HuH-7.5 (cell line): ENCODE measurements at regions not wholly inside any gene's neighbourhood (a gene's known extent, or its start where the extent isn't known, plus 50 kb on each side); places are given as distances from the start of the nearest gene placed in this dataset.

Experiments used
- DNase-seq: peaks from one replicate; pipeline ENCODE4 v3.0.0; 2011; ENCODE audit warnings: low spot score

DNA sequence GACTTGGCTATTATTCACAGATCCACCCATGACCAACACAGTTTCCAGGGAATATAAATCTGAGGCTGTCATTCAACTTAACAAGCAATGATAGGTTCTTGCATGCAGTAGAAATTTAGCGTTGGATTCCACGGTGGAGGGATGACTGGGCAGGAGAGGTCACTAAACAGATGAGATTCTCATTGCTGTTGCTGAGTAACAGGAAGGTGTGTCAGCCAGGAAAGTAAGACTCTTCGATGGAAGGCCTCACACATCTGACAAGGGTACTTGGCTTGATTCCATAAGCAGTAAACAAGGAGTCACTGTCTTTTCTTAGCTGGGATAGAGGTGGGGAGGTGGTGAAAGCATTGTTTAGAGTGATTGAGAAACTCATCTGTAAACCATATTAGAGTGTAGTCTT, 1152.0 kb downstream of the SORCS3 start:
- DNase-seq: no peak

DNA sequence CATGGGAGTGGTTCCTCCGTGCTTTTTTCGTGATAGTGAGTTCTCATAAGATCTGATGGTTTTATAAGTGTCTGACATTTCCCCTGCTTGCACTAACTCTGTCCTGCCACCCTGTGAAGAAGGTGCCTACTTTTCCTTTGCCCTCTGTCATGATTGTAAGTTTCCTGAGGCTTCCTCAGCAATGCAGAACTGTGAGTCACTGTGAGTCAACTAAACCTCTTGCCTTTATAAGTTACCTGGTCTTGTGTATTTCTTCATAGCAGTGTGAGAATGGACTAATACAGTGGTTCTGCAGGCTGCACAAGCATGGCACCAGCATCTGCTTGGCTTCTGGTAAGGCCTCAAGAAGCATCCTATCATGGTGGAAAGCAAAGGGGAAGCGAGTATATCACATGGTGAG, 1144.6 kb downstream of the SORCS3 start:
- no peak for DNase-seq

DNA sequence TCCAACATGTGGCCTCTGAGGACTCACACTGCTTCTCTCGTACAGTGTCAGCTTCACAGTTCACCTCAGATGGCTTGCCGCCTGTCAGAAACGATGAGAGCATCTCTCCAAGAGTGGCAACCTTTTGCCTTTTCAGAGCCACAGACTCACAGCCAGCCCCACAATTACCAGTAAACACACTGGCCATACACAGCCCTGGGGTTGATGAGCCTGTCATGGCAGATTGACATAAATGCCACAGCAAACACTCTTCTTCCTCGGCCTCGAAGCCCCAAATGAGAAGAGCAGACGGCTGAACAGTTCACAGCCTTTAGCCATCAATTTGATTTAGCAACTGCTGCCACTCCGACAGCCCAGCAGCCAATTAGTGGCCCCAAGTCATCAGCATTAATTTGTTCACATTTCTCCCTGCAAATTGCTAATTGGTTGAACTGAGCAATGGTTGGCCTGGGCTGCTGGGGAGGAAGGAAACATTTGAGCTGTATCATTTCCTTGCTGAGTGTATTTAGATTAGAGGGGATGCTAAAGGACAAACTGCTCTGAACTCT, 1142.9 kb downstream of the SORCS3 start:
- no peak for DNase-seq

DNA sequence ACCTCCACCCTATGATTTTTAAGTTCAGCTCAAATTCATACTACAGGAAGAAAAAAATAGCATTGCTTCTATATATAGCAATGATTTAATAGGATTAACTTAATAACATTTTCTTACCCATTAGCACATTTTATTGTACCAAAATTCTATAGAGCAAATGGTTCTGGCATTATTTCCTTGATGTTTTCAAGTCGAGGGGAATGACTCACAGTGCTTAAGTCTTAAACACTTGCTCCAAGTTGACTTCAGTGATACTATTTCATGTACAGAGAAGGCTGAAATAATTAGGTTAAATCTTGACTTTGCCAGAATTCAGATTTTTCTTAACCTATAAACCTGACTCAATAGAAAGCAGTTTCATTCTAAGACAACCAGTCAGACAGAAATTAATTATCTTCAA, 1133.8 kb downstream of the SORCS3 start:
- DNase-seq: no peak

DNA sequence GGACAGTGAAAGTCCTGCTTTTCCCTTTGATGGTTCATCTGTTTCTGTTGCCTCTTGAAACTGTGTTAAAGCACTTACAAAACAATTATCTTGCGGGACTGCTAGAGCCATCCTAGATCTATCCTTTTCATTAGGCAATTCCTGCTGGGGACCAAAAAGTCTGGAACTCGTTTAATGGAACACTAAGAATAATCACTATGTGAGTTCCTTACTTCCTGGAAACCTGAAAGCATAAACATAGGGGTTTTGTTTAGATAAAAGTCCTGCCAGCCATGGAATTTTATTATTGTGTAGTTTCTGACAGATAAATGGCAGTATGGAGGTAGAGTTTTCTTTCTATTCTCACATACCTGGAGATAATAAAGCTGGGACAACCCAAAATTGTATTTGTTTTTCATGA, 1133.3 kb downstream of the SORCS3 start:
- DNase-seq: no peak

DNA sequence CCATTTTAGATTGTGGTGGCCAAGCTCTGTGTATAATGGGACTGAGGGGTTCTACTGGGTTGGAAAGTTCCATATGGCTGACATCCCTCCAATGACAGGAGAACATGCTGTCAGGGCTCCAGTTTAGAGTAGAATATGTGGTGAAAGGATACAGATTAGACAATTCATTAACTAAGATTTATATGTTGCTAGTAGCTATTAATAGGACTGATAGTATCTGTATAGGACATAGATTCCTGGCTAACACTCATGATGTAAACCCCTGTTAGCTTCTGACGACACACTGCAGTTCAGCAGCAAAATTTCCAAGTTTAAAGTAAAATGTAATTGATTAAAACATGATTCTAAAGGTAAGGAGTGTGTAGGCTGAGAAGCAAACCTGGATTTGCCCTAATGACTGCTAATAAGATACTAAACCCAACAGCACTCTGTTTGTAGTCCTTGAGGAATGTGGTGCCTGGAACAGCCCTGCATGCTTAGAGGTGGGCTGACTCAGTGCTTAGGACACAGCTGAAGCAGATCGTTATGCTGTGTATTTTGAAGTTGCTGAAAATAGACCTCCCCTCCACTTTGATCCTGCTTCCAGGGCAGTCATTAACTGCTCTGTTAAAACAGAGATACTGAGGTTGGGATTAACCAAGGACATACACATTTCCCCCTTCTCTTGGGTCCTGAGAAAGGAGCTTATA, 1129.6 kb downstream of the SORCS3 start:
- DNase-seq: no peak

DNA sequence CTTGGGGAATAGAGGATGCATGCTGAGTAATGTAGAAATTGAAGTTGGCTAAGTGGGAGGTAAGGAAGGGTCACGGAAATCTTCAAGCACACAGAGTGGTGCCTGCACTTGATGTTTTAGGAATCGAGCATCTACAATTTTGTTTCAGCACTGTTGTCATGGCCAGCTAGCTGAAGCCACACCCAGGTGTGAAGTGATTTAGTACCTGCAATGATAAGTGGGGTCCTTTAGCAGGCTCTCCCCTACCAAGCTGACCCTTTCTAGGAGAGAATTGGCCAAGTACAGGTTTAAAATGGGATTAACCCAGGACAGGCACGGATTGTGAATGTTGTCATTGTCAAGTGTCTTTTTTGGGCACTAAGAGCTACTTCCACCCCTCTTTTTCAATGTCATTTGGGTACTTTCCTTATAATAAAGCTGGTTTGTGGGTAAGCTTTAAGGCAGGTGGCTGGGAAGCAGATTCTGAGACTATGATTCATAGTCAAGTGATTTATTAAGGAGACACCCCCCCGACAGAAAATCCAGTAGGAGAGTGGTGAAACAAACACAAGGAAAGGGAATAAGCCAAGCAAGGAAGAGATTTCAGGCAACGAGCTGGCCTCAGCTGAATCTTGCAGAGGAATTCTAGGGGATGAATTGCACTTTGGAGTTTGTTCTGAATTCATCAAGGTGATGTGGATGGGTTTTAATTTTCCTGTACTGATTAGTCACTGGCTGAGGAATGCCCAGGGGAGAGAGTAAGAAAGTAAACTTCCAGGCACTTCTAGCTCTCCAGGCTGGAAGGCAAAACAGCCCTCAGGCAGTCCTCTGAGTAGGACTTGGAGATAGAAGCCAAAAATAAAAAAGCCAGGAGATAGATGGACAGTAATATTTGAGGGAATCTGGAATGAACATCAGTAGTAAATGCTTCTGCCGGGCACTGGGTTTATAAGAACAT, 1128.4 kb downstream of the SORCS3 start:
- DNase-seq: no peak

DNA sequence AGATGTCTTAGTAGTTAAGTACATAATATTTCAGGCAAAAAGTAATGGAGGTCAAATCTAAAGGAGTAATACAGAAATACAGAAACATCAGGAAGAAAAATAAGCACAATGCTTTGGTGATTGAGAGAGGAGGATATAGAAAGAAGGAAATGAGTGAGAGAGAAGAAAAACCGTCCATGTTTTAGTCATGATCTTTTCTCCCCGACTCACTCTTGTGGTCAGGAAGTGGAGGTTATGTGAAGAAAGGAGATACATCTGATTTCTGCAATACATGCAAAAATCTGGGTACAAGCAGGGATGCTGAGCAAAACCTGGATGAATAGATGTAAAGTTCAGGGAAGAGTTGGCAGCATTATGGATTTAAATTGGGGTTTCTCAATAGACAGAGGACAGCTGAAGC, 1122.5 kb downstream of the SORCS3 start:
- no peak for DNase-seq

DNA sequence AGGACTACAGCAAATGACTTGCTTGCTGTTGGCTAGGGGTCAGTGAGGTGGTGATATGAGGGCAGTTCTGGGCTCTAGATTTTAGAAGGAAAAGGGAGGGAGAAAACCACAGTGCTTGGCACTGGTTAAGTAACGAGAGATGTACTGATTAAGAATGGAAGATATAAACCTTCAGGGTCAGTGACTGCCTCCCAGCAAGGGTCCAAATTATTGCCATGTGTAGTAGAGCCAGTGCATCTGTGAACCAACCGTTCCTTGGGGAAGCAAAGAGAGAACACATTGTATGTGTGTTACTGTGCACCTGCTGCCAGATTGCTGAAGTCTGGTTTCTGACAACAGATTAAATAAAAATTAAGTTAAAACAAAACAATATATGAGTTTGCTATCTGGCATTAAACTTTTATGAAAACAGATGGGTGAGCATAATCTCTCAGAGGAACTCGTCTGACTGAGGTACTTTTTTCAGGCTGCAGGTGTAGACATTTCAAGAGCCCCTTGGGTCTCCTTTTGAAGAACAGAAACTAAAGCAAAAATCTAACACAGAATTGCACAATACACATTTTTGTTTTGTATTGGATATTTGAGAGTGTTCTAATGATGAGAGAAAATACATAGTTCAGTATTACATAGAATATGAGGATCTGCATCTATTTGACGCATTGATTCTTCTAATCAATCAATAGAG, 1120.6 kb downstream of the SORCS3 start:
- no peak for DNase-seq

DNA sequence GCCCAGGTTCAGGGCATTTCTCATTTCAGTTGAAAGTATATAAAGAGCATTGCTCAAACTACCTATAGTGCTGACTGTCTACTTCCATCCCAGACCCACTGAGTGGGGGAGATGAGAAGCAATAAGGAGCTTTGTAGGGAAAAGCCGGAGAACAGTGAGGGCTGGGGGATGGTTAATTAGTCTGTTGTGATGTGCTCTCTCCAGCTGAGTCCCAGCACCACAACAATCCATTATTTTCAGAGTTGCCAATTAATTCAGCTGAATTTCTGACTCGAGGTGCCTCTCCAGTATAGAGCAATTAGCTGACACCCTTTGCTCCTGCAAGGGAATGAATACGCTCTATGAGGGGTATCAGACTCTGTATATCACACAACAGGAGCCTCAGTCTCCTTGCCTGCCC, 1118.6 kb downstream of the SORCS3 start:
- DNase-seq: no peak

DNA sequence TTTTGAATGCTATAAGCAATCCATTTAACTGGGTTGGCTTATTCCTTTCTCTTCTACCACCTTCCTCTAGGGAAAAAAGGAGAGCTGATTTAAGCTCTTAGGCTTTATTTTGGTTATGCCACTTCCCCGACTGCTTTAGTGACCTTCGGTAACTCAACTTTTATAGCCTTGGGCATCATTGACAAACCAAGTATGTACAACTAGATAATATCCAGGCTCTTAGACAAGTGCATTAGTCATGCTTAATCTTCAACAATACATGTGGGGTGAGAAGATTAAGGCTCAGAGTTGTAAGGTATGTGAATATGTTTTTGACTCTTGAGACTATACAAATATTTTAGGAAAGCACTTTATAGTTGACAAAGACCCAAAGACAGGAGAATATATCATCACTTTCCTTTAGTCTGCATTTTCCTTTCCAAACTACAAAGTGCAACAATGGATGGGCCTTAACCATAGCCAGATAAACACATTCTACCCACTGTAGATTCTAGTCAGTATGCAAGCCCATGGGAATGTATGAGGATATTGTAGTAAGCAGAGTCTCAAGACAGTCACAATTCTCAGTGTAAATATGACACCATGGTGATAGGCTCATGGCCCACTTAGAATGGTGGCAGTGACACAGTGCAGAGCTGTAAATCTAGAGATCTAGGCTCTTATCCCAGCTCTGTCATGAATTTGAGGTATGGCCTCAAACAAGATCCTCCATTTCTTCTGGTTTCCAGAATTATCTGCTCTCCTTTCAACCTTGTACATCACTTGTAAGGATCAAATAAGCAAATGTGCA, 1117.3 kb downstream of the SORCS3 start:
- no peak for DNase-seq

DNA sequence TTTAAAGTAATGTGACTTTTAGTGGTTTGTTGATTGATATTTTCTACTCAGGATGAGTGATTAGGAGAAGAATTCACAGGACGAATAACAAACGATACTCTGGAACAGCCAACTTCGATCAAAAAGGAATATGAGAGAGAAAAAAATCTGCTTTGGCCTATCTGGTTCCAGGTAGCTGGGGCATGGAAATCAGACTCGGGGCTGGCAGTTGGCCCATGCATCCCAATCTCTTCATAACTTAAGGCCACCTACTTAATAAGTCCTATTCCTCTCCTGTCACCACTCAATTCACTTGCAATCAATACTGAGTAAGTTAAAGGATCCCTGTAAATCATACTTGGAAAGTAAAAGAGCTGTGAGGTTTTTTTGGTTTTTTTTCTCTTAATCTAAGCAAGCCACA, 1116.2 kb downstream of the SORCS3 start:
- DNase-seq: no peak

DNA sequence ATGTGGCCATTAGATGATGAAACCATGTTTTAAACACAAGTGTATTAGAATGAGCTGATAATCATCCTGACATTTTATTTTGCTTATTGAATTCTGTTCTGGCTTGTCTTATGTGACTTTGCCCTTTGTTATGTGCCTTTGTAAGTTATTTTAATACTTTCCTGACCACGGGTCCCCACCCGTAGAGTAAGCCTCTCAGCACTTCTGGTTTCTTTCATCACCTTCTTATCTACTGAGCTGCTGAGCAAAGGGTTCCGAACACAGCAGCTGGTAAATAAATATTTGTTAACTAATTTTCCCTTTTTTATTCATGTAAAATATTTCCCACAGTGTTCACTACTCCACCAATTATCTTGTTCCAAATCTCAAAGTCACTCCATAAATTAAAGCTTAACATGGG, 1115.3 kb downstream of the SORCS3 start:
- DNase-seq: no peak

DNA sequence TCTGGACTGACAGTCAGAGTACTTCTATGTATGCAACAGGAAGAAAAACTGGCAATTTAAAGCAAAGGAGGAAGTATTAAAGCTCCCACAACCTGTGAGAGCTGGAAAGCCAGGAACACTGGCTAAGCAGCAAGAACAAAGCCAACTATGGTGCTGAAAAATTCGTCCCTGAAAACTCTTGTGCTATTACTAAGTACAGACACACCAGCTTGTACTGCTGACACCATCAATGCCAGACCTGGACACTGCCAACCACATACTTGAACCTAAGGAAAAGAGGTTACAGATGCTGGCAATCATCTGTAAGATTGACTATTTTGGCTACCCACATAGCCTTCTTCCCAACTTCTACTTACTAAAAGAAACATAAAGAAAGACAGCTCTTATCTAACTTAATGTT, 1110.6 kb downstream of the SORCS3 start:
- DNase-seq: no peak

DNA sequence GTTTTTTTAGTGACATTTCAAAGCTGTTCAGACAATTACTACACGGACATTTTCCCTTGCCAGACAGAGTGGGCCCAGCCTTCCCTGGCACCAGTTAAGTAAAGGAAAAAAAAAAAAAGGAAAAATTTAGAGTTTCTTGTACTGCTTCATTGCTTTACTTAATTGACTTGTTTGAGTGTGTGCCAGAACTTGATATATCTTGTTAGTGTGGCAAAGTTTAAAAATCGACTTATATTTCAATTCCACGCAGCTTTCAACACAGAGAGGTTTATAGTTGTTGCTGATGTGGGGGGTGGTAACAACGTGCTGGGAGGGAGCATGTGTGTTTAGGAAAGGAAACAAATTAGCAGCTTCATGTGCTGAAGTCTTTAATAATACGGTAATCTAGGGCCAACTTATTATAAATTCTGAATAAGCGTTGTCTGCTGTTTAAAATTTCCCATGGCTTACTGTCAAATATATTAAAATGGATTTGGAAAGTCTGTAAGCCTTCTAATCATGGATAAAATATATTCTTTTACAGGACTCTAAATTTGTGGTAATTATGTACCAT, 1104.6 kb downstream of the SORCS3 start:
- DNase-seq: no peak

DNA sequence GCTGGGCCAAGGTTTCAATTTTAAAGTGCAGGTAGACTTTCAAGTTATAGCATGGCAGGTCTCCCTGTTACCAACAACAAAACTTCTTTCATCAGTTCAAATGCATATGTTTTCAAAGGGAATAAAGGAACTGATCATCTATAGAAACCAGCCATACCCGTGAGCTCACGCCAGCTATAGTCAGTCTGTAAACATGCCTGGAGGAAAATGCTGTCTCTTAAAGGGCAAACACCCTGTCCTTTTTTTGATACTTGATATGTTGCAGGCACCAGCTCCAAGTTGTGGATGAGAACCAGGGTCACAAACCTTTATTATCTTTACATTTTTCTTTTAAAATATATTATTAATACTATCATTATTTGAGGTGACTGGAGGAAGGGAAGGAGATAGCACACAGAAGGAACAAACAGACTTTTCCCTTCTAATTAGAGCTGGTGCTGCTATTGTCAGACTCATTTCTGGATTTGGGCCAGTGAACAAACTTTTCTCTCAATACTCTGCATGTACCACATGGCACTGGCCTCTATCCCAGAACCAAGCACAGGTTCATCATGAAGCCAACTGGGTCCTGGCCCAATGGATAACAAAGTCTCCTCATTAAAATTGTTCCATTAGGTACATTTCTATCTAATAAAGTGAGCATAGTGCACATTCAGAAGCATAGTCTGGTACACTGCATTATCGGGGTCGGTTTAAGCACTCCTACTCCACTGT, 1102.4 kb downstream of the SORCS3 start:
- DNase-seq: no peak

DNA sequence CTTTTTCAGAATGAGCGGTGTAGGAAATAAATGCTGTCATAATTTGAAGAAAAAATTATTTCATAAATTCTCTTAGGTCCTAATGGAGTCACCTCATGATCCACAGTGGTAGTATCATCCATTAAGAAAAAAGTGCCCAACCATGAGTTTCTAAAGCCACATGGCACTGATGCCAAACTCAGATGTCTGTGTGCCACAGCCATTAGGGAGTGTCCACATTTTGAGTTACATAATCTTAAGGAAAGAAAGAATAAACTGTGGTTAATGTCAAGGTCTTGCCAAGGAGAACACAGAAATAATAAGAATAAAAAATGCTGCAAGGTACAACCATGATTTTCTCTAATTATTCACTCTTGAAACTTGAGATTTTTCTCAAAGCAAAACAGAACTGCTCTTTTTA, 1101.8 kb downstream of the SORCS3 start:
- DNase-seq: no peak

DNA sequence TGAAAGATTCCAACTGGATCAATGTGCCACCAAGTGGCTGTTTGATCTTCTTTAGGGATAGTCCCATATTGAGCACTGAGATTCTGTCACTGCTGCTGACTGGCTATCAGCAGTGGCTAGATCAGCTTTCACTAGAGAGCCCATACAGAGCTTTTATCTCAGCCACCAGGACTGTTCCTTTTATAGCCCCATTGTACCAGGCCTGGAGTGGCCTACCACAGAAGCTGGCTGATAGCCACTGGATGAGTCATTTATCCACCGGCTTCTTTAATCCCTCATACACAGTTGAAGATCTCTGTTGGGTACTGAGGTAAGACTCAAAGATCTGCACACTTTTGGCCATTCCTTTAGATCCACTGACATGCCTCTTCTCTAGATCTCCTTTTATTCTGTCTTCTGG, 1101.1 kb downstream of the SORCS3 start:
- DNase-seq: no peak

DNA sequence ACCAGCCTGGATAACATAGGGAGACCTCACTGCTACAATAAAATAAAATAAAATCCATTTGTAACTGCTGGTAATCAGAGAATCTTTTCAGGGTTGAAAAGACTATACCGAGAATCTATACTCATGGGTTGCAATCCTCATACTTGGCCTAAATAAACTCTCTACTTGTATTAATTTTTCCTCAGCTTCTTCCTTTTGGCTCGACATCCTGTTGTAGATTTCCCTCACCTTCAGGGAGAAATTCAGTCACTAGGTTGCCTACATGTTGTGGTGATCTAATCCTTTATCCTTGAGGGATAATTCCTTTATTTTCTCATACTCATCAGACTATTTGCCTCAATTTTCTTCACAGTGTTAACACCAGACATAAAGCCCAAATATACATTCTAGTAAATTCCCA, 1093.4 kb downstream of the SORCS3 start:
- no peak for DNase-seq

DNA sequence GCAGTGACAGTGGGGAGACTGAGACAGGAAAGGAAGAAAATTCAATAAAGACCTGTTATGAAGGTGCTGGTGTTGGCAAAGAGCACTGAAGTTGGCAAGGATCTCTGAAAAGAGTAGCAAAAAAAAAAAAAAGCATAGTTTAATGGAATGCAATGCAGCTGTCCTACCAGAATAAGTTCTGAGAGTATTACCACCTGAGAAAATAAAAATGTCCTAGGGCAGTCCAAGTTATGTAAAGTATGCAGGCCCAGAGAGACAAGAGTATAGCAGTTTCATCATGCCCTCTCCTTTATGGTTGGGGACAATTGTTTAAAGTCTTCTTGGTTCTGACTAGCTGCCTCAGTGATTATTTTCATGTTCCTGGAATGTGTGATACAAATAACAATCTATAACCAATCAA, 1092.8 kb downstream of the SORCS3 start:
- no peak for DNase-seq

DNA sequence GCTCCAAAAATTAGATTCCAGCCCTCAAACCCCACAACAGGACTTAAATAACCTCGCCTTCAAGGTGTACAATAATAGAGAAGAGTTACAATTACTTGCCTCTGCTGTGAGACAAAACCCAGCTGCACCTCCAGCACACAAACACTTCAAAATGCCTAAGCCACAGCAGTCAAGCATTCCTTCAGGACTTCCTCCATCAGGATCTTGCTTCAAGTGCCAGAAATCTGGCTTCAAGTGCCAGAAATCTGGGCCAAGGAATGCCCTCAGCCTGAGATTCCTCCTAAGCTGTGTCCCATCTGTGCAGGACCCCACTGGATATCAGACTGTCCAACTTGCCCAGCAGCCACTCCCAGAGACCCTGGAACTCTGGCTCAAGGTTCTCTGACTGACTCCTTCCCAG, 1088.3 kb downstream of the SORCS3 start:
- DNase-seq: no peak
